ENCODE measurements at regions not wholly inside any gene's neighbourhood (a gene's known extent, or its start where the extent isn't known, plus 50 kb on each side); places are given as distances from the start of the nearest gene placed in this dataset.
"Not testable (repeated sequence)": the region's sequence is repeated elsewhere in the genome, so short reads cannot be mapped to it uniquely, and the experiment has no call there.

GRCh38 chr22:22752556-22753477 lies 108.4 kb downstream of the GGTLC2 start:
- FAIRE-seq: no peak
- DNase-seq (ENCODE audit: insufficient read length, low spot score): no peak
- TF ChIP-seq POLR2A (IDR thresholded peaks at IDR 0.05; ENCODE audit: low read depth, low read length): no peak

GRCh38 chr22:22753526-22754267 lies 109.3 kb downstream of the GGTLC2 start:
- FAIRE-seq (no peak), DNase-seq (ENCODE audit: insufficient read length, low spot score) (peak; percentile 38)
- TF ChIP-seq POLR2A (IDR thresholded peaks at IDR 0.05; ENCODE audit: low read depth, low read length): no peak

- no peak for FAIRE-seq
- TF ChIP-seq POLR2A (IDR thresholded peaks at IDR 0.05; ENCODE audit: low read depth, low read length): no peak
- no peak for DNase-seq (ENCODE audit: insufficient read length, low spot score)
Measured at GRCh38 chr22:22754268-22754657, 109.8 kb downstream of the GGTLC2 start.

GRCh38 chr22:22754961-22755777 lies 110.8 kb downstream of the GGTLC2 start:
- TF ChIP-seq POLR2A (IDR thresholded peaks at IDR 0.05; ENCODE audit: low read depth, low read length): no peak
- DNase-seq (ENCODE audit: insufficient read length, low spot score) (no peak), FAIRE-seq (no peak)

- TF ChIP-seq POLR2A (IDR thresholded peaks at IDR 0.05; ENCODE audit: low read depth, low read length): no peak
- FAIRE-seq (no peak), DNase-seq (ENCODE audit: insufficient read length, low spot score) (no peak)
Measured at GRCh38 chr22:22755778-22756100, 111.3 kb downstream of the GGTLC2 start.

GRCh38 chr22:22756109-22756508 lies 111.7 kb downstream of the GGTLC2 start:
- TF ChIP-seq POLR2A (IDR thresholded peaks at IDR 0.05; ENCODE audit: low read depth, low read length): no peak
- DNase-seq (ENCODE audit: insufficient read length, low spot score): no peak
- no peak for FAIRE-seq

GRCh38 chr22:22756551-22757201 lies 112.3 kb downstream of the GGTLC2 start:
- not testable (repeated sequence) for FAIRE-seq; DNase-seq (ENCODE audit: insufficient read length, low spot score)

GRCh38 chr22:22758101-22758807 lies 113.8 kb downstream of the GGTLC2 start:
- FAIRE-seq; DNase-seq (ENCODE audit: insufficient read length, low spot score): not testable (repeated sequence)

- FAIRE-seq (no peak), DNase-seq (ENCODE audit: insufficient read length, low spot score) (no peak)
- no peak for TF ChIP-seq POLR2A (IDR thresholded peaks at IDR 0.05; ENCODE audit: low read depth, low read length)
Measured at GRCh38 chr22:22759371-22759770, 115.0 kb downstream of the GGTLC2 start.

- no peak for FAIRE-seq
- no peak for TF ChIP-seq POLR2A (IDR thresholded peaks at IDR 0.05; ENCODE audit: low read depth, low read length)
- DNase-seq (ENCODE audit: insufficient read length, low spot score): no peak
Measured at GRCh38 chr22:22759889-22760546, 115.6 kb downstream of the GGTLC2 start.

GRCh38 chr22:22761606-22761962 lies 117.2 kb downstream of the GGTLC2 start:
- FAIRE-seq (no peak), DNase-seq (ENCODE audit: insufficient read length, low spot score) (no peak)
- TF ChIP-seq POLR2A (IDR thresholded peaks at IDR 0.05; ENCODE audit: low read depth, low read length): no peak

- TF ChIP-seq POLR2A (IDR thresholded peaks at IDR 0.05; ENCODE audit: low read depth, low read length): no peak
- FAIRE-seq: no peak
- DNase-seq (ENCODE audit: insufficient read length, low spot score): no peak
Measured at GRCh38 chr22:22761963-22762772, 117.8 kb downstream of the GGTLC2 start.
